ENCODE measurements at regions not wholly inside any gene's neighbourhood (a gene's known extent, or its start where the extent isn't known, plus 50 kb on each side); places are given as distances from the start of the nearest gene placed in this dataset.
A peak's percentile ranks its signal among the peaks of the same experiment; 100 is the strongest.
"Not testable (repeated sequence)": the region's sequence is repeated elsewhere in the genome, so short reads cannot be mapped to it uniquely, and the experiment has no call there.

- DNase-seq = no peak
Measured at GRCh38 chr6:168369786-168370185, 50.2 kb upstream of the DACT2 start.

GRCh38 chr6:168370310-168370991 lies 50.9 kb upstream of the DACT2 start:
- DNase-seq = peak; percentile 54

- no peak for DNase-seq
Measured at GRCh38 chr6:168371185-168371584, 51.6 kb upstream of the DACT2 start.

- DNase-seq = no peak
Measured at GRCh38 chr6:168371618-168371980, 52.0 kb upstream of the DACT2 start.

GRCh38 chr6:168371981-168372711 lies 52.6 kb upstream of the DACT2 start:
- no peak for DNase-seq

- DNase-seq = no peak
Measured at GRCh38 chr6:168372889-168373288, 53.3 kb upstream of the DACT2 start.

GRCh38 chr6:168373389-168373788 lies 53.8 kb upstream of the DACT2 start:
- no peak for DNase-seq

GRCh38 chr6:168374051-168374502 lies 54.5 kb upstream of the DACT2 start:
- no peak for DNase-seq

GRCh38 chr6:168374541-168375071 lies 55.0 kb upstream of the DACT2 start:
- no peak for DNase-seq

- no peak for DNase-seq
Measured at GRCh38 chr6:168376120-168376519, 56.5 kb upstream of the DACT2 start.

- DNase-seq = no peak
Measured at GRCh38 chr6:168376811-168377483, 57.4 kb upstream of the DACT2 start.

- DNase-seq = no peak
Measured at GRCh38 chr6:168377484-168377855, 57.9 kb upstream of the DACT2 start.

- DNase-seq = no peak
Measured at GRCh38 chr6:168377856-168378832, 58.6 kb upstream of the DACT2 start.

- not testable (repeated sequence) for DNase-seq
Measured at GRCh38 chr6:168379579-168379978, 60.0 kb upstream of the DACT2 start.

GRCh38 chr6:168380166-168380955 lies 60.6 kb upstream of the SMOC2 start:
- DNase-seq = not testable (repeated sequence)

- DNase-seq = no peak
Measured at GRCh38 chr6:168380956-168381605, 59.9 kb upstream of the SMOC2 start.

- no peak for DNase-seq
Measured at GRCh38 chr6:168381726-168382458, 59.1 kb upstream of the SMOC2 start.

- no peak for DNase-seq
Measured at GRCh38 chr6:168383062-168383854, 57.7 kb upstream of the SMOC2 start.
